ENCODE measurements at regions not wholly inside any gene's neighbourhood (a gene's known extent, or its start where the extent isn't known, plus 50 kb on each side); places are given as distances from the start of the nearest gene placed in this dataset.

DNA sequence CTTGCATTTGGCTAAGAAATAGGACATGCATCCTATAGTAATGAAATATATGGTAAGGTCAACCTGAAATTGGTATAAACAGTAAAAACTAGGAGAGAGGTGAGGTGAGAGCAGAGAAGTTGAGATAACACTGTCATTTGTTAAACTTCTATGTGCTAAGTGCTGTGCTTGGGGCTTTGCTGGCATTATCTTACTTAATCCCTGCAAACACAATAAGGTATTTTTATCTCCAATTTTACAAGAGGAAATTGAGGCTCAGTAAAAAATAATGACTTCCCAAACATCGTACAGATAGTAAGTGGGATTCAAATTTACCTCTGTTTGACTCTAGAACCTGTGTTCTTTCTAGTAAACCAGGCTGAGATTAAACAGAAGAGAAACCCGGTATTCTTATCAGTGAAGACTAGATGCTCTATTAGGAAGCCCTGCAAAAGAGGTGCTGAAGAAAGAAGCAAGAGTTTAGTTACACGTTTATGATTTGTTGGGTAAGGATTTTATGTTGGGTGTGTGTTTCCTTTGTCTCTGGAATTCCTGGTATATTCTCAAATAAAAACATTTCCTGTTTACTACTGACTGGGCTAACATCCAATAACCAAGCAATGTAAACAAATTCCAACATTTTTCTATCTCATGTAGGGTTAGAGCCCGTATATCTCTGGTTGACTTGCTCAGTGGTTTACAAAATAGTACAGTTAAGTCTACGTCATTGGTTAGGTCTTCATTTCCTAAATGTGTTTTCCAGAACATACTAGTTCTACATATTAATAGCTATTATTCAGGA lies 137.3 kb upstream of the FNDC3A start:
- no peak for DNase-seq
- in situ Hi-C loops (cut with MboI; ENCODE audit: low pct_unique_long_range_greater_than_20kb, low sequenced_read_pairs): no loop called here

DNA sequence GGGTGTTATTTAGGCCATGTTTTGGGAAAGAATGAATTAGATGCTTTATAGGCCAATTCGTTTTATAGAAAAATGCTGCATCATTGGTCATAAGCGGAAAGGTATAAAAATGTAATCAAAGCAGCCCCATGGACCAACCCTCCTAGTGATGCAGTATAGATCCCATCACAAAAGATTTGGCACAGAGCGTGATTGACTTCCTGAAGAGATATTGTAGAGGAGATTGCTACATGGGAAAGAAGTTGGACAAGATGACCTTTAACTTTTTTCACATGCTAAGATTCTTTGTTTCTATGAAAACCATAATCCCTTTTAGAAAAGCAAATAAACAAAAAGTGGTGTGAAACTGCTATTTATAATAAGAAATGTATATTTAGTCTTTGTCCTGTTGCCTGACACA lies 136.5 kb upstream of the FNDC3A start:
- in situ Hi-C loops (cut with MboI; ENCODE audit: low pct_unique_long_range_greater_than_20kb, low sequenced_read_pairs): no loop called here
- no peak for DNase-seq

DNA sequence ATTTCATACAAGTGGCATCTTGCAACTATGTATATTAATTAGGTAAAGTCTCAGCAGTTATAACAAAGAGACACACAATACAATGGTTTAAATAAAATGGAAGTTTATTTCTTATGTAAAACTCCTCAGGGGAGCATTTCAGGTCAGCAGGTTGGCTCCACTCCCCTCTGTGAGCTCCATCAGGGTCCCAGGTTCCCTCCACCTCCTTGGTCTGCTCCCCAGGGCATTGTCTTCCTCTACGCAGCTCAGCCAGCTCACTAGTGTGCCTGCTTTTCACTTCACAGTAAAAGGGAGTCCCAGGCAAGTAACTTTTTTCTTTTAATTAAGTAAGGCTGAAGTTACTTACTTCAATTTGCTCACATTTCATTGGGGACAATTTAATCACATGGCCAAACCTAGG lies 135.3 kb upstream of the FNDC3A start:
- no peak for DNase-seq
- in situ Hi-C loops (cut with MboI; ENCODE audit: low pct_unique_long_range_greater_than_20kb, low sequenced_read_pairs): no loop called here

DNA sequence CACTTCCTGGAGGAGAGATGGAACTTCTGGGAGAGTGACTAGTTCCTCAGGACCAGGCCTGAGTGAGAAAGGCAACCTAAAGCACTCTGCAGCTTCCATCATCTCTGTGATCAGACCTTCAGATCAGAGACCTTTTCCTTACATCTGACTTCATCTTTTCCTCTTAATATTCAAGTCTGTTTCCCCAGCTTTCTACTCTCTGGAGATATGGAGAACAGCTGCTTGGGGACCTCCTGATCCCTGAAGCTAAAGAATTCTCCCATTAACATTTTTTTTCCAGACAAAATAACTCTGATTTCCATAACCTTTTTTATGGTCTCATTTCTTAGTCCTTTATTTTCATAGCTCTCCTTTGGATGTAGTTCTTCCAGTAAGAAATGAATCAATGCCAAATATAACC lies 133.4 kb upstream of the FNDC3A start:
- in situ Hi-C loops (cut with MboI; ENCODE audit: low pct_unique_long_range_greater_than_20kb, low sequenced_read_pairs): no loop called here
- no peak for DNase-seq

DNA sequence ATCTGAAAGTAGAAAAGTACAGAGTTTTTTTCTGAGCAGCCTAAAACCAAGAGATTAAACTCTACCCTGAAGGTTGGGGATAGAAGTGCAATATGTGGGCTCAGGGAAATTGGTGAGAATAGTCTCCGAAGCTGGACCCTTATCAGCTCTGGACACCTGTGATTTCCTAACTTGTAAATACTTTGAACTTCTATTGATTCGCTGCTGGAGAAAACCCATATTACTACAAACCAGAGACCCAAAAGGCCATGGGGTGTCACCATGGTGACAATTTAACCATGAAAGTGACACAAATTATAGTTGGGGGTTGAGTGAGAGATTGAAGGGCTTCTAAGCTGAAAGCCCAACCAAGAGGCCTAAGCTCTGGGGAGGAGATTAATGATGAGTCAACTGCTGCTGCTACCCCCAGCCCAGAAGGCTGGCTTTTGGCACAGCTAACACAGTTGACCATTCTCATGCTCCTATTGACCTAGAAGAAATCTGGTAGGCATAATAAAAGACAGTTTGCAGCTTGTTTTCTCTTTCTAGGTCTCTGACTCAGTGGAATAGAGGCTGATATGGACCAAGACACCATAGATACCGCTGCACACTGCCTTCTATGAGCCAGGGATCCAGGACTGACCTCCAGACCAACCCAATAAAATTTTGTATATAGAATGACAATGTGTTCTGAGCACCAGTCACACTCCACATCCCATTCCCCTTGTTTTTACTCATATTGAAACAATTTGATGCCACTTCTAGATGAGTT lies 131.9 kb upstream of the FNDC3A start:
- DNase-seq: no peak
- in situ Hi-C loops (cut with MboI; ENCODE audit: low pct_unique_long_range_greater_than_20kb, low sequenced_read_pairs): no loop called here

DNA sequence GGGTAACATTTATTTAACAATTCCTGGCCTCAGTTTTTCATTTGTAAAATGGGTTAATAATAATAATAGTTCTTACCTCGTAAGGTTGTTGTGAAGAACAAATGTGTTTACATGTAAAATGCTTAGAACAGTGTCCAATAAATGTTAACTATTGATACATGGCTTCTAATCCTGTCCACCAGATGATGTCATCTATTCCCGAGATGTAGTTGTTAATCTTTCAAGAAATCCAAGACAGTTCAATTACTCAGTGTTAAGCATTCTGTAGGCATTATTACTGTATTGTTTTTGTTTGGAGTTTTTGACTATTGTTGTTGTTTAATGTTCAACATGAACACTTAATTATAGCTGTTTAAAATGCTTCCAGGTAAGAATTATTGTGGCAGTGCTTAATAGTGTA lies 131.0 kb upstream of the FNDC3A start:
- in situ Hi-C loops (cut with MboI; ENCODE audit: low pct_unique_long_range_greater_than_20kb, low sequenced_read_pairs): no loop called here
- no peak for DNase-seq

DNA sequence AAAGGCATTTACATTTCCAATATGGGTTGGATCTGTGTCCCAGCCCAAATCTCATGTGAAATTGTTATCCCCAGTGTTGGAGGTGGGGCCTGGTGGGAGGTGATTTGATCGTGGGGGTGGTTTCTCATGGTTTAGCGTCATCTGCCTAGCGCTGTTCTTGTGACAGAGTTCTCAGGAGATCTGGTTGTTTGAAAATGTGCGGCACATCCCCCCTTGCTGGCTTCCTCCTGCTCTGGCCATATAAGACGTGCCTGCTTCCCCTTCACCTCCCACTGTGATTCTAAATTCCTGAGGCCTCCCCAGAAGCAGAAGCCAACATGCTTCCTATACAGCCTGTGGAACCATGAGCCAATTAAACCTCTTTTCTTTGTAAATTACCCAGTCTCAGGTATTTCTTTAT lies 126.2 kb upstream of the FNDC3A start:
- DNase-seq: peak; percentile 57
- in situ Hi-C loops (cut with MboI; ENCODE audit: low pct_unique_long_range_greater_than_20kb, low sequenced_read_pairs): no loop called here

DNA sequence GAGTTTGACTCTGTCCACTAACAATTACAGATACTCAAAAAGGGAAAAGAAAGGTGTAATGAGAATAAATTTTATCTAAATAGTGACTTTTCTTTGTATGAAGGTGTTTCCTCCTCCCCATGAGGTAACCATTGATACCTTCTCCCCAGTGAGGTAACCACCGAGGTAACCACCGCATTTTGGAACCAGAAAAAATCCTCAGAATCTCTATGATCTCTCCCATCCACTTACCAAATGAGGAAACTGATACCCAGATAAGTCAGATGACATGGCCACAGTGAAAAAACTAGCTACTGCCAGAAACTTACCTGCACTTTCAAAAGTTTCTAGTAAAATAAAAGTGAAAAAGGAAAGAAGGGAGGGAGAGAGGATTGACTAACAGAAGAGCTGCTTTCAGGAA lies 124.0 kb upstream of the FNDC3A start:
- DNase-seq: no peak
- in situ Hi-C loops (cut with MboI; ENCODE audit: low pct_unique_long_range_greater_than_20kb, low sequenced_read_pairs): no loop called here

DNA sequence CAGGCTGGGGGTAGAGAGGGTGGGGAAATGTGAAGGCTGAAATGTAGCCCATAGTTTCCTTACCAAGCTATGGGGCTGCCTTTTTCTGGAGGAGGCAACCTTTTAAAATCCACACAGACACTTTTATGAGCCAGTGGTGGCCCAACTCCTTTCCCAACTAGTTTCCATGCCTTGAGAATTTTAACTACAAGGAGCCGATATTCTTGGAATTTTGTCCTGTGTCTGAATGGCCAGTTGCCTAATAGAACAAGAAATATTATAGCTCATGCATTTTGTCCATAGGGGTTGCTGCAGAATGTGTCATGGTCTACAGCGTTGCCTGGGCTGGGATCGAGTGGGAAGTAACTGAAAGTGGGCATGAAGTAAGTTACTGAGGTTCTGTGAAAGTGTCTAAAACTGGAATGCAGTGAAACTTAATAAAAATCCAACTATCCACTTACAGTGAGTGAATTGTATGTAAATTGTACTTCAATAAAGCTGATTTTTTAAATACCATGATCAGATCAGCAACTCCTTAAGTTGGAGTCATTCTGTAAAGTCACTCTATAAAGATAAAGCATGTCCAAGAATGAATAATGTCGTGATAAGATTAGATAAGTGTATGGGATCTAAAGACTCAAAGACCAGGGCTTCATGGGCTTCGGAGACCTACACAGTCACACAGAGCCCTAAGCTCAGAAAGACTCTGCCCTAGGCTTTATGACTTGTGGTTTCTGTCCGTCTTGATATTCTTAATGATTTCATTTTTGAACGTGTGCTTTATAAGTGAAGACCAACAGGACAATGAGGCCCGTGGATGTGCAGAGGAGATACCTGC lies 122.6 kb upstream of the FNDC3A start:
- in situ Hi-C loops (cut with MboI; ENCODE audit: low pct_unique_long_range_greater_than_20kb, low sequenced_read_pairs): no loop called here
- DNase-seq: no peak

DNA sequence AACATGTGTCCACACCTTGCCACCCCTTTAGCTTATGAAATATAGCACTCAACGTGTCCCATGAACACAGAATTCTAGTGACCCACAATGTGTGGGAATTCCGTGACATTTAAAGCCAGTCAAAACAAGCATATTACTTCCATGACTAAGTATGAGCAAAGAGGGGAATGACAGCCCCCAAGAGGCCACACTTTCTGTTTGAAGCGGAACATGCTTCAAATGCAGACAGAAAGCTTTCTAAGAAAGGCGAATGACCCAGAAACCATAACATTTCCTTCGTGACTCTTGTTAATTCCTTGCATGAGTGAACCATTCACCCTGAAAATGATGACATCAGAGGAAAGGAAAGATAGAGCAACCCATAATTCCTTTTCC lies 122.0 kb upstream of the FNDC3A start:
- DNase-seq: peak; percentile 80
- in situ Hi-C loops (cut with MboI; ENCODE audit: low pct_unique_long_range_greater_than_20kb, low sequenced_read_pairs): no loop called here

DNA sequence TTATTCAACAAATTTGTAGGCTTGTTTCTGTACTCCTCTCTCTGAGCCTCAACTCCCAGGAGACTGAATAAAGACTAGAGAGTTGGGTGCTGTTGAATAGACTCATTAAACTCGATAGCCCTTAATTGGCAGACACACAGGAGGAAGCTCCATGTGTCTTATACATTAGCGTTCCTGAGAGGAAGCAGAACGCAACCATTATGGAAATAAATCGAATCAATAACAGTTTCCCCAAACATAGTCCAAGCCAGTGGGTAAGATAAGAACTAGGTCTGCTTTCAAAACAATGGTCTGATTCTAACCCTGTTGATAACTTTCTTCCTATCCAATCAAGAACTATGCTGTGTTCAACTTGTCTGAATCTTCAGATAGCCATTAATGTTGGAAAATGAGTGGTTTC lies 118.1 kb upstream of the FNDC3A start:
- no peak for DNase-seq
- in situ Hi-C loops (cut with MboI; ENCODE audit: low pct_unique_long_range_greater_than_20kb, low sequenced_read_pairs): no loop called here

DNA sequence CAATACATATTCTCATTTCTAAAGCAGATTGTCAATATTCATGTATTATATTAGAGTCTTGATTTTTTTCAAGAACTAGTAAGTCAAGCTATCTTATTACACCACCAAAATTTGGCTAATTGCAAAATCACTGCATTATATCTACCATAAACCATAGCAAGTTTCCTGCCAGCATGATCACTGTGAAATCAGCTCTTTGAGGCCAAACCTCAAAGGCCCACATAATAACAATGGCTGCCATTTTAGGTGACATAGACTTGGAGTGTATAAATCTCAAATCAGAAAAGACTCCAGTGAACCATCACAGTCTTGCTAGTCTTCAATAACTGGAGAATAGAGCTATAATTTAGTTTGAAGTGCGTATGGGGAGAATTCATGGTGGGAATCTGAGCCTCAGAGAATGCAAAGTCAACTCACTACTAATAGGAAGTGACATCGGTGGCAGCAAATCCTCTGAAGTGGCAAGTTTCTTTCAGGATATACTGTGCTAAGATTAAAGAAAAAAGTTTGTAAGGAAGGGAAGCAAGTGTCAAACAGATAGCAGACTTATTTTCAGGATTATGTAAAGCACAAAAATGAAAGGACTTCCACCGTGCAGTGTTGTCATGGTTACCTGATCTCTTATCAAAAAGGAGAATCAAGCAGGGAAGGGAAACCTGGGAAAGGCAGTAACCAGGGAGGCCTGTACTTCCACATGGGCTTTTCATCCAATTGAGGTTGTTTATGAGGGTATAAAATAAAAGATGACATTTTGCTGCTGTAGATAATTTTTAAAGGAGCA lies 117.4 kb upstream of the FNDC3A start:
- in situ Hi-C loops (cut with MboI; ENCODE audit: low pct_unique_long_range_greater_than_20kb, low sequenced_read_pairs): no loop called here
- DNase-seq: peak; percentile 54

DNA sequence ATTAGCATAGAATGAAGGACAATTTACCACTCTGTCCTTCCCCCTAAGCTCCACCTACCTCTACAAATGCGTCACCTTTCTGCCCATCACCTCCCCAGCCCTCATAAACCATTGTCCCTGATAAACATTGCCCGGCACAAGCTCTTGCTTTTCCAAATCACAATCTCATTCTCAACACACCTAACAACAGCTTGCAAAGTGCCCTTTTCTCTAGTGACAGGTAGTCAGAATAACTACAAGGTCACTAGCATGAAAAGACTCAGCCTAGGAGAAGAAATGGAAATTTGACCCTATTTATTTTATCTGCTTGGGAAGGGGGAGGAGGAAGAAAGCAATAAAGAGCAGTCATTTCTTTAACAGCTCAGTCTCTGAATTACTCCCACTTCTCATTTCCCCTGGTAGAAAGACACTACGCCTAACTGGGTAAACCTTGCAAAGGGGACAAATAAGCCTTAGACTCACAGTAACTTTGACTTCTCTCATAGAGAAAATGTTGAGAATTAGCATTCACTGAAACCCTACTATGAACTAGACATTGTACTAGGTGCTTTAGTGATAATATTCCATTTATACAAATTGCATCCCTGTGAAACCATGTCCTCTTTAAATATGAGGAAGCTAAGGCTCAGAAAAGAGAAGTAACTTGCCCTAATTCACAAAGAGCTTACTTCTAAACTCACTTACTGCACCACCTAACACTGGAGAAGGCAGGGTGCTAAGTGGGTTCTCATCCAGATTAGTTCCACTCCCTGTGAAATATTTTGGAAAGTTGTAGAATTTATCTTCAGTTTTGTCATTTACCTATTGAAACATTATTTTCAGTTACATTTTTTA lies 116.2 kb upstream of the FNDC3A start:
- DNase-seq: peak; percentile 89
- in situ Hi-C loops (cut with MboI; ENCODE audit: low pct_unique_long_range_greater_than_20kb, low sequenced_read_pairs): no loop called here

DNA sequence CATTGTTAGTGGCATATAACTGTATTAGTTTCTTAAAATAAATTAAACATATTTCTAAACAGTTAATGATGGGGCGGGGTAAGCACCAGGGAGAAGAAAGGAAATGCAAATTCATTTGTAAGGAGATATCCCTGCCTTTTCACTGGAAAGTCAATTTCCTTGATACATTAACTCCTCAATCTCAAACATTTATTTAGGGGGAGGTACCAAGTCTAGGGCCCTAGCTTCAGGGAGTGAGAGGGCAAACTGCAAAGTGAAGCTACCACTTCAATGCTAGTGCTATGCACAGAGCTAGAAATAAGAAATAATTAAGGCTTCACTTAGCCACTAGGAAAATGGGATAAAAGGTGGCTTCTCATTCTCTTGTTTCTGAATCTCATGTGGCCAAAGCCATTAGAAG lies 115.3 kb upstream of the FNDC3A start:
- in situ Hi-C loops (cut with MboI; ENCODE audit: low pct_unique_long_range_greater_than_20kb, low sequenced_read_pairs): no loop called here
- DNase-seq: no peak

DNA sequence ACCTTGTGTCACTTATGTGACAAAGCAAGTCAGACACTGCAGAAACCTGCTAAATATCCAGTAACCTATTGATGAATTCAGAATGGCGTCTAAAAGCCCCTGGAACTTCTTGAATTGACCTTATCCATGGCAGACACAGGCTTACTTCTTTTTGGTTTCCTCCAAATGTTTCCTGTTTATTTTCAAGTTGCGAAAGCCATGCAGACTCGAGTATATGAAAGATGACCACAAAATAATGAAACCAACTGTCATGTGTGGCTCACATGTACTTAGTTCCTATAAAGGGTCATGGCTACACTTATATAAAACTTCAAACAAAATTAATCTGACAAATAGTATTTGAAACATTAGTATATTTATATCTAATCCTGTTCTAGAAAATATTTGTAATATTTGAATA lies 113.1 kb upstream of the FNDC3A start:
- DNase-seq: peak; percentile 89
- in situ Hi-C loops (cut with MboI; ENCODE audit: low pct_unique_long_range_greater_than_20kb, low sequenced_read_pairs): no loop called here

DNA sequence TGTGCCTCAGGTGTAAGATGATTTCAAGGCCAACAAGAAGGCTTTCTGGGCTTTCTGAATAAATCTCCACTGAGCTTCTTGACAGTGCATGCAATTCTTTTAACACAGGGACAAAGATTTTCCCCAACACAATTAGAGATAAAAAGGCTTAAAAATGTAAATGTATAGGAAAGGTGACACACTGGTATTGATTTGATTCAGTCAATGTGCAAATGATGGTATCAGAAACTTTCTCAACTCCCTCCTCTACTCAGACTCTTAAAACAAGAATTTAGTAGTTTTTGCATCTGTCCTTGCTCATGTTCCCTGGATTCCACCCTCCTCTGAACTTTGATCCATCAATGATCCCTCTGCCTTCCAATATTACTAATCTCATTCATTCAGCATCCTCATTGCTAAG lies 111.6 kb upstream of the FNDC3A start:
- no peak for DNase-seq
- in situ Hi-C loops (cut with MboI; ENCODE audit: low pct_unique_long_range_greater_than_20kb, low sequenced_read_pairs): no loop called here

DNA sequence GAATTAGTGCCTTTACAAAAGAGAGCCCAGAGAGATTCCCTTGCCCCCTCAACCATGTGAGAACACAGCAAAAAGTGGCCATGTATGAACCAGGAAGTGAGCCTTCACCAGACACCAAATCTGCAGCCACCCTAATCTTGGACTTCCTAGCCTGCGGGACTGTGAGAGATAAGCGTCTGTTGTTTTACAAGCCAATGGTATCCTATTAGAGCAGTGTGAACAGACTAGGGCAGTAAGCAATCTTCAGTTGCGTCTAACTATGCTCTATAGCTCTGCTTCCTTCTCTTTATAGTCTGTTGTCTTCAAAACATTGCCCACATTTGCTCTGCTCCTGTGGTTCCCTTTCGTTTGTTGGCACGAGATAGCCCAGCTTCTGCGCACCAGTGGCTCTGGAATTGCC lies 109.5 kb upstream of the FNDC3A start:
- in situ Hi-C loops (cut with MboI; ENCODE audit: low pct_unique_long_range_greater_than_20kb, low sequenced_read_pairs): no loop called here
- peak; percentile 89 for DNase-seq

DNA sequence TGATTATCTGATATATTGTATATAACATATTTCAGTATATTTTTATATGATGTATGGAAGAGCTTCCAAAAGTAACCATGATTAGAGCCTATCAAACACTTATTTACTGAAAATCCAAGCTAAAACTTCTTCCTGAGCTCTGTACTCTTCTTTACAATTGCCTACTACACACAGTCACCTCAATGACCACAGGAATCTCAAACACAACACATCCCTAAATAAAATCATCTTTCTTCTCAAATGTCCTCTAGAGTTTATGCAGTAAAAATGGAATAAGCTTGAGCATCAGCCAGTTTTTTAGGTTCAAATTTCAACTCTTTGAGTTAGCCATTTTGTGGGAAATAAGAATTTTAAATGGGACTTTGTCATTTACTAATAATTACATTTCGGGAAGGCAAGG lies 102.6 kb upstream of the FNDC3A start:
- in situ Hi-C loops (cut with MboI; ENCODE audit: low pct_unique_long_range_greater_than_20kb, low sequenced_read_pairs): no loop called here
- DNase-seq: no peak

DNA sequence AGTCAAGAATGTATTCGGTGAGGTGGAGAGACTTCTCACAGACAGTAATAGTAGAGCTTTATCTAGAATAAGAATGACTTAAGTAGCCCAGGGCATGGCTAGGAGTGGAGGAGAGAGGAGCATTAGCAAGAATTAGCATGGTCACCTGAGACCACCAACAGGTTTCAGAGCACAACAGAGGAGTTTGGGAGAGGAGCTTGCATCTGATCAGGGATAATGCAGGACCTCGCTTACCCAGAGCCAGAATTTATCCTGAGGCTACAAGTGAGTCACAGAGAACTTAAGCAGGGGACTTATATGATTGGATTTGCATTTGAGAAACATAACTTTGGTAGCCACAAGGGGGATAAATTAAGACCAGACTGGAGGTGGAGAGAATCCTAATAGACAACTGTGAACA lies 102.1 kb upstream of the FNDC3A start:
- DNase-seq: no peak
- in situ Hi-C loops (cut with MboI; ENCODE audit: low pct_unique_long_range_greater_than_20kb, low sequenced_read_pairs): no loop called here

Data from KBM-7 (cell line).